H1 (cell line): ENCODE measurements at regions not wholly inside any gene's neighbourhood (a gene's known extent, or its start where the extent isn't known, plus 50 kb on each side); places are given as distances from the start of the nearest gene placed in this dataset.

Experiments used
- CTCF ChIA-PET: fragments of 300-600 bp; sonication (Branson Sonifier 250); formaldehyde crosslinking; loops from one replicate; lab custom pipeline; 2021; ENCODE audit not compliant: partially characterized antibody; lab: Charles Lee
- POLR2A ChIA-PET: fragments of 300-600 bp; sonication (Branson Sonifier 250); formaldehyde crosslinking; loops from one replicate; lab custom pipeline; 2021; ENCODE audit warnings: inconsistent platforms; ENCODE audit not compliant: partially characterized antibody; lab: Charles Lee
- DNase-seq, 2 experiments: peaks; one replicate each; pipeline versions ENCODE4 v3.0.0 to v3.0.0-alpha.2; 2010 to 2022; ENCODE audit warnings: low spot score in 2 of 2, low read depth in 1 of 2, mixed read lengths in 1 of 2
- FAIRE-seq: peaks from 2 replicates; lab custom pipeline; 2011; peaks lifted over from hg19 to GRCh38; lab: Jason Lieb, UNC
- H2AFZ ChIP-seq: 2 replicates; pipeline ENCODE4 v1.8.1; 2012; ENCODE audit warnings: low read length, inconsistent platforms
- H2AK5ac ChIP-seq: 2 replicates; pipeline ENCODE4 v1.6.1; 2013; ENCODE audit warnings: low read depth, low read length
- H2BK120ac ChIP-seq: replicated peaks from 2 replicates; pipeline ENCODE3; 2013; ENCODE audit warnings: low read depth, low read length, inconsistent platforms
- H2BK12ac ChIP-seq: 2 replicates; pipeline ENCODE4 v1.6.1; 2013; ENCODE audit warnings: low read depth, low read length
- H2BK15ac ChIP-seq: 2 replicates; pipeline ENCODE4 v1.6.1; 2013; ENCODE audit warnings: low read length
- H2BK20ac ChIP-seq: 2 replicates; pipeline ENCODE4 v1.6.1; 2013; ENCODE audit warnings: low read length
- H2BK5ac ChIP-seq: 2 replicates; pipeline ENCODE4 v1.6.1; 2013; ENCODE audit warnings: low read depth, low read length
- H3K14ac ChIP-seq: 2 replicates; pipeline ENCODE4 v1.6.1; 2013; ENCODE audit warnings: inconsistent platforms; ENCODE audit not compliant: insufficient read length
- H3K18ac ChIP-seq: 2 replicates; pipeline ENCODE4 v1.6.1; 2013; ENCODE audit warnings: low read length; ENCODE audit errors: extremely low read depth
- H3K23ac ChIP-seq: 2 replicates; pipeline ENCODE4 v1.6.1; 2013; ENCODE audit warnings: inconsistent platforms; ENCODE audit not compliant: insufficient read length
- H3K23me2 ChIP-seq: 2 replicates; pipeline ENCODE4 v1.6.1; 2013; ENCODE audit warnings: low read depth, low read length
- H3K27ac ChIP-seq: 2 replicates; pipeline ENCODE4 v1.6.1; 2011; ENCODE audit warnings: low read depth, low read length, inconsistent platforms
- H3K27me3 ChIP-seq, 4 experiments: replicated peaks in 1 of 4; 1 replicate in 1 of 4; 2 replicates in 3 of 4; pipeline versions ENCODE4 v1.6.1 to v1.8.1; 2011 to 2013; ENCODE audit warnings: low read length in 3 of 4, mild to moderate bottlenecking in 3 of 4, inconsistent platforms in 2 of 4, mixed read lengths in 2 of 4, moderate library complexity in 1 of 4; ENCODE audit not compliant: control insufficient read depth in 3 of 4, insufficient read depth in 3 of 4; ENCODE audit errors: extremely low read depth in 1 of 4
- H3K36me3 ChIP-seq, 4 experiments: 2 replicates each; pipeline versions ENCODE4 v1.6.1 to v1.8.1; 2011 to 2013; ENCODE audit warnings: mild to moderate bottlenecking in 4 of 4, low read length in 3 of 4, moderate library complexity in 2 of 4, control low read depth in 1 of 4, inconsistent platforms in 1 of 4; ENCODE audit not compliant: insufficient read depth in 4 of 4, control insufficient read depth in 2 of 4
- H3K4ac ChIP-seq: replicated peaks from 2 replicates; pipeline ENCODE3; 2013; ENCODE audit warnings: low read length, low read depth, mixed read lengths, inconsistent platforms; ENCODE audit not compliant: insufficient read length
- H3K4me1 ChIP-seq, 4 experiments: replicated peaks in 1 of 4; 1 replicate in 1 of 4; 2 replicates in 3 of 4; pipeline versions ENCODE4 v1.6.1 to v1.8.1; 2011 to 2013; ENCODE audit warnings: low read length in 3 of 4, inconsistent platforms in 2 of 4, mixed read lengths in 1 of 4; ENCODE audit not compliant: insufficient read depth in 4 of 4, control insufficient read depth in 3 of 4
- H3K4me2 ChIP-seq, 2 experiments: 2 replicates each; pipeline versions ENCODE4 v1.6.1 to v1.8.1; 2011 to 2013; ENCODE audit warnings: low read depth in 2 of 2, low read length in 2 of 2, control low read depth in 1 of 2, inconsistent platforms in 1 of 2, mild to moderate bottlenecking in 1 of 2; ENCODE audit not compliant: insufficient read depth in 1 of 2
- H3K4me3 ChIP-seq, 4 experiments: fragments of 200-600, 300-600 bp in 1 of 4; sonication (generic), shearing (Covaris generic), sonication (Bioruptor Twin) in 1 of 4; 2 replicates each; pipeline versions ENCODE4 v1.5.1 to v1.8.1; 2011 to 2016; ENCODE audit warnings: low read length in 4 of 4, low read depth in 3 of 4, control low read depth in 2 of 4, inconsistent platforms in 2 of 4, mild to moderate bottlenecking in 2 of 4, mixed read lengths in 1 of 4, moderate library complexity in 1 of 4; ENCODE audit not compliant: insufficient read depth in 2 of 4; ENCODE audit errors: extremely low read depth in 1 of 4
- H3K56ac ChIP-seq: replicated peaks from 2 replicates; pipeline ENCODE3; 2013; ENCODE audit warnings: low read depth, mild to moderate bottlenecking, mixed read lengths, low read length, inconsistent platforms; ENCODE audit not compliant: insufficient read length
- H3K79me1 ChIP-seq: 2 replicates; pipeline ENCODE4 v1.6.1; 2013; ENCODE audit warnings: low read depth, low read length, control low read depth
- H3K79me2 ChIP-seq, 2 experiments: 2 replicates each; pipeline versions ENCODE4 v1.6.1 to v1.8.1; 2012 to 2013; ENCODE audit warnings: low read length in 2 of 2, mild to moderate bottlenecking in 2 of 2, inconsistent platforms in 1 of 2; ENCODE audit not compliant: insufficient read depth in 2 of 2, control insufficient read depth in 1 of 2
- H3K9ac ChIP-seq, 4 experiments: replicated peaks in 1 of 4; 1 replicate in 1 of 4; 2 replicates in 3 of 4; pipeline versions ENCODE4 v1.6.1 to v1.8.1; 2011 to 2013; ENCODE audit warnings: low read depth in 3 of 4, low read length in 3 of 4, control low read depth in 2 of 4, mild to moderate bottlenecking in 2 of 4, moderate library complexity in 2 of 4, inconsistent platforms in 1 of 4; ENCODE audit errors: extremely low read depth in 1 of 4
- H3K9me3 ChIP-seq, 2 experiments: 2 replicates each; pipeline versions ENCODE4 v1.6.1 to v1.8.1; 2012 to 2013; ENCODE audit warnings: mild to moderate bottlenecking in 2 of 2, moderate library complexity in 2 of 2, control low read depth in 1 of 2, inconsistent platforms in 1 of 2, low read depth in 1 of 2, low read length in 1 of 2, mixed read lengths in 1 of 2; ENCODE audit not compliant: insufficient read depth in 2 of 2
- H4K20me1 ChIP-seq, 2 experiments: replicated peaks in 1 of 2; 2 replicates each; pipeline versions ENCODE3 to v1.8.1; 2011 to 2013; ENCODE audit warnings: inconsistent platforms in 2 of 2, low read length in 2 of 2, mild to moderate bottlenecking in 1 of 2; ENCODE audit not compliant: insufficient read depth in 2 of 2, control insufficient read depth in 1 of 2
- H4K5ac ChIP-seq: 2 replicates; pipeline ENCODE4 v1.6.1; 2013; ENCODE audit warnings: low read length, low read depth, mixed read lengths, inconsistent platforms; ENCODE audit not compliant: insufficient read length
- H4K8ac ChIP-seq: 2 replicates; pipeline ENCODE4 v1.8.0; 2013; ENCODE audit warnings: mild to moderate bottlenecking, moderate library complexity, low read length, inconsistent platforms; ENCODE audit not compliant: insufficient read depth; ENCODE audit errors: extremely low read depth
- H4K91ac ChIP-seq: replicated peaks from 2 replicates; pipeline ENCODE3; 2013; ENCODE audit warnings: low read length, mixed read lengths, inconsistent platforms; ENCODE audit not compliant: insufficient read length
- ATF2 ChIP-seq: IDR thresholded peaks from 2 replicates; pipeline ENCODE4 v1.6.1; 2012; ENCODE audit warnings: low read length, inconsistent platforms
- BRCA1 ChIP-seq: IDR thresholded peaks from 2 replicates; pipeline ENCODE4 v1.6.1; 2012; ENCODE audit warnings: low read depth, low read length, improper control_type of control experiment
- CREB1 ChIP-seq: IDR thresholded peaks from 2 replicates; pipeline ENCODE4 v1.6.1; 2012; ENCODE audit warnings: inconsistent platforms
- E2F6 ChIP-seq: IDR thresholded peaks from 2 replicates; pipeline ENCODE4 v1.6.1; 2012; ENCODE audit warnings: inconsistent platforms
- GABPA ChIP-seq: IDR thresholded peaks from 2 replicates; pipeline ENCODE4 v1.6.1; 2011; ENCODE audit warnings: mild to moderate bottlenecking, low read length, moderate library complexity, borderline replicate concordance; ENCODE audit not compliant: insufficient read depth
- JUN ChIP-seq: IDR thresholded peaks from 2 replicates; pipeline ENCODE4 v1.6.1; 2011; ENCODE audit warnings: low read depth, mild to moderate bottlenecking, improper control_type of control experiment, low read length
- KDM1A ChIP-seq: fragments of 200-600, 300-600 bp; sonication (generic); IDR thresholded peaks from 2 replicates; pipeline ENCODE4 v1.7.1; 2016; ENCODE audit warnings: mild to moderate bottlenecking, low read length, borderline replicate concordance
- KDM4A ChIP-seq: IDR thresholded peaks from one replicate; pipeline ENCODE4 v1.7.1; 2012; ENCODE audit warnings: low read depth, mild to moderate bottlenecking, moderate library complexity, low read length, inconsistent platforms; ENCODE audit not compliant: severe bottlenecking
- PHF8 ChIP-seq: fragments of 200-600 bp; sonication (generic); conservative IDR thresholded peaks from 2 replicates; pipeline ENCODE4 v1.7.1; 2012; ENCODE audit warnings: low read depth, mild to moderate bottlenecking, inconsistent platforms, low read length, moderate library complexity
- RXRA ChIP-seq: IDR thresholded peaks from 2 replicates; pipeline ENCODE4 v1.6.1; 2011; ENCODE audit warnings: low read depth, mild to moderate bottlenecking, low read length, moderate library complexity; ENCODE audit not compliant: insufficient read depth
- SIX5 ChIP-seq: IDR thresholded peaks from 2 replicates; pipeline ENCODE4 v1.6.1; 2011; ENCODE audit warnings: mild to moderate bottlenecking, low read depth, low read length
- SP1 ChIP-seq: IDR thresholded peaks from 2 replicates; pipeline ENCODE4 v1.6.1; 2011; ENCODE audit warnings: low read depth, low read length
- TAF1 ChIP-seq: IDR thresholded peaks from 2 replicates; pipeline ENCODE4 v1.6.1; 2011; ENCODE audit warnings: mild to moderate bottlenecking, low read depth, low read length
- YY1 ChIP-seq: IDR thresholded peaks from 2 replicates; pipeline ENCODE4 v1.6.1; 2011; ENCODE audit warnings: low read depth, mild to moderate bottlenecking, low read length
- WGBS, 2 experiments: shearing (Covaris generic) in 1 of 2; methylation state at CpG; one replicate each; pipeline versions ENCODE4 v1.1.6 to v1.1.7; 2013 to 2015; ENCODE audit warnings: low lambda C conversion rate in 2 of 2, mixed read lengths in 2 of 2, inconsistent platforms in 1 of 2, low coverage in 1 of 2, missing lambda C conversion rate in 1 of 2; ENCODE audit not compliant: insufficient replicate concordance in 2 of 2, insufficient coverage in 1 of 2, insufficient read length in 1 of 2; ENCODE audit errors: extremely low coverage in 1 of 2, missing lambda C conversion rate in 1 of 2; 5-methylcytosine and 5-hydroxymethylcytosine counted together

- Histone ChIP-seq H3K79me2 (no peaks in the 10 kb centered on the region), H3K56ac (no peak overlapping the region), H2AK5ac (no peak overlapping the region), H4K20me1 (no peaks in the 10 kb centered on the region), H2BK20ac (no peak overlapping the region), H3K27me3 (no peaks in the 10 kb centered on the region), H4K91ac (no peak overlapping the region), H2BK5ac (no peak overlapping the region), H3K23ac (no peak overlapping the region), H3K14ac (no peak overlapping the region), H4K8ac (no peak overlapping the region), H4K5ac (no peak overlapping the region), H3K27ac (no peak overlapping the region), H3K4me2 (no peak overlapping the region), H3K4me1 (peaks cover 0 to 3% (median 0%) of the 10 kb centered on the region in 4 experiments; a peak in 3 of 7 replicates), H3K9me3 (peaks cover 2 to 7% of the 10 kb centered on the region in 2 experiments; a peak in 2 of 4 replicates), H2BK120ac (no peak overlapping the region), H3K23me2 (no peaks in the 10 kb centered on the region), H2BK12ac (no peak overlapping the region), H2AFZ (no peak overlapping the region), H3K36me3 (no peaks in the 10 kb centered on the region), H3K4me3 (no peak overlapping the region), H3K4ac (no peak overlapping the region), H3K9ac (no peak overlapping the region), H3K18ac (no peak overlapping the region), H3K79me1 (no peaks in the 10 kb centered on the region), H2BK15ac (no peak overlapping the region)
- FAIRE-seq: no peak
- WGBS, 2 experiments: 86% methylated on average over 5 of the region's 5 CpGs; no CpG with 5 or more reads in 1 of the 2 experiments
- DNase-seq: no peak
- ChIA-PET CTCF (no interaction called here), POLR2A (no interaction called here)
- TF ChIP-seq TAF1: no peak
- TF ChIP-seq E2F6: no peak
- TF ChIP-seq PHF8: no peak
- TF ChIP-seq KDM1A: no peak
- no peak for TF ChIP-seq GABPA
- no peak for TF ChIP-seq JUN
- no peak for TF ChIP-seq YY1
- TF ChIP-seq CREB1: no peak
- no peak for TF ChIP-seq BRCA1
- TF ChIP-seq RXRA: no peak
- TF ChIP-seq SIX5: no peak
- TF ChIP-seq KDM4A: no peak
- TF ChIP-seq SP1: no peak
- no peak for TF ChIP-seq ATF2
Observed at GRCh38 chr4:156633847-156634246, 337.8 kb downstream of the PDGFC start.
